Astrocyte (in vitro differentiated cells and primary cell): ENCODE measurements at regions not wholly inside any gene's neighbourhood (a gene's known extent, or its start where the extent isn't known, plus 50 kb on each side); places are given as distances from the start of the nearest gene placed in this dataset.
"Not testable (repeated sequence)": the region's sequence is repeated elsewhere in the genome, so short reads cannot be mapped to it uniquely, and the experiment has no call there.

Experiments used
- DNase-seq: peaks from one replicate; pipeline ENCODE4 v3.0.0-alpha.2; 2010; ENCODE audit warnings: low read depth
- FAIRE-seq: peaks from 2 replicates; lab custom pipeline; 2011; peaks lifted over from hg19 to GRCh38; lab: Jason Lieb, UNC
- H2AFZ ChIP-seq: 2 replicates; pipeline ENCODE4 v1.6.0; 2012; ENCODE audit warnings: low read depth, low read length, inconsistent platforms
- H3K27ac ChIP-seq: 2 replicates; pipeline ENCODE4 v1.5.1; 2011; ENCODE audit warnings: low read depth, low read length, inconsistent platforms
- H3K27me3 ChIP-seq: 2 replicates; pipeline ENCODE4 v1.6.0; 2011; ENCODE audit warnings: low read length, inconsistent platforms; ENCODE audit not compliant: insufficient read depth
- H3K36me3 ChIP-seq: 2 replicates; pipeline ENCODE4 v1.5.1; 2011; ENCODE audit warnings: low read length, inconsistent platforms; ENCODE audit not compliant: insufficient read depth
- H3K4me1 ChIP-seq: 2 replicates; pipeline ENCODE4 v1.5.1; 2011; ENCODE audit warnings: low read length, inconsistent platforms; ENCODE audit not compliant: insufficient read depth
- H3K4me2 ChIP-seq: 2 replicates; pipeline ENCODE4 v1.6.0; 2012; ENCODE audit warnings: low read length, inconsistent platforms
- H3K4me3 ChIP-seq: 2 replicates; pipeline ENCODE4 v1.5.1; 2011; ENCODE audit warnings: low read depth, mild to moderate bottlenecking, low read length, inconsistent platforms; ENCODE audit not compliant: insufficient read depth
- H3K79me2 ChIP-seq: 2 replicates; pipeline ENCODE4 v1.6.0; 2012; ENCODE audit warnings: mild to moderate bottlenecking, low read length, inconsistent platforms; ENCODE audit not compliant: insufficient read depth
- H3K9ac ChIP-seq: 2 replicates; pipeline ENCODE4 v1.6.0; 2012; ENCODE audit warnings: mild to moderate bottlenecking, low read length, inconsistent platforms
- H3K9me3 ChIP-seq: 2 replicates; pipeline ENCODE4 v1.5.1; 2012; ENCODE audit warnings: low read depth, mild to moderate bottlenecking, low read length, inconsistent platforms; ENCODE audit not compliant: insufficient read depth
- H4K20me1 ChIP-seq: 2 replicates; pipeline ENCODE4 v1.6.0; 2012; ENCODE audit warnings: low read length, inconsistent platforms; ENCODE audit not compliant: insufficient read depth
- H3K27ac Mint-ChIP-seq: one replicate; pipeline ENCODE4 v1.8.0; 2021; ENCODE audit warnings: mild to moderate bottlenecking, mixed read lengths; ENCODE audit not compliant: unreplicated experiment
- H3K27me3 Mint-ChIP-seq: one replicate; pipeline ENCODE4 v1.8.0; 2021; ENCODE audit warnings: low read depth, mixed read lengths; ENCODE audit not compliant: unreplicated experiment
- H3K36me3 Mint-ChIP-seq: one replicate; pipeline ENCODE4 v1.8.0; 2021; ENCODE audit warnings: low read depth, mixed read lengths; ENCODE audit not compliant: unreplicated experiment
- H3K4me1 Mint-ChIP-seq: one replicate; pipeline ENCODE4 v1.8.0; 2021; ENCODE audit warnings: low read depth, mixed read lengths; ENCODE audit not compliant: unreplicated experiment
- H3K4me3 Mint-ChIP-seq: one replicate; pipeline ENCODE4 v1.8.0; 2021; ENCODE audit warnings: mild to moderate bottlenecking, moderate library complexity, mixed read lengths; ENCODE audit not compliant: unreplicated experiment
- H3K9me3 Mint-ChIP-seq: one replicate; pipeline ENCODE4 v1.8.0; 2021; ENCODE audit warnings: mild to moderate bottlenecking, mixed read lengths; ENCODE audit not compliant: unreplicated experiment
- CTCF ChIP-seq: IDR thresholded peaks from 2 replicates; pipeline ENCODE4 v1.5.1; 2011; ENCODE audit warnings: low read depth, mild to moderate bottlenecking, inconsistent platforms, low read length, moderate library complexity; ENCODE audit not compliant: insufficient read depth
- EZH2 ChIP-seq: IDR thresholded peaks from 2 replicates; pipeline ENCODE4 v1.6.1; 2012; ENCODE audit warnings: mild to moderate bottlenecking, low read length, inconsistent platforms; ENCODE audit not compliant: insufficient read depth

GRCh38 chr1:218931324-218931723 lies 242.4 kb upstream of the LYPLAL1 start:
- no peaks in the 10 kb centered on the region for H3K9me3 ChIP-seq
- no peaks in the 10 kb centered on the region for H3K4me1 ChIP-seq
- H3K27me3 ChIP-seq, result no peaks in the 10 kb centered on the region
- no peak overlapping the region for H3K9ac ChIP-seq
- Mint-ChIP-seq H3K4me1 (no peaks in the 10 kb centered on the region), H3K4me3 (no peak overlapping the region), H3K9me3 (peaks cover 8% of the 10 kb centered on the region), H3K27ac (no peak overlapping the region), H3K36me3 (no peaks in the 10 kb centered on the region), H3K27me3 (no peaks in the 10 kb centered on the region)
- FAIRE-seq (no peak), DNase-seq (no peak)
- no peak overlapping the region for H2AFZ ChIP-seq
- H3K36me3 ChIP-seq, result no peaks in the 10 kb centered on the region
- H3K27ac ChIP-seq, result no peak overlapping the region
- TF ChIP-seq EZH2 (no peak), CTCF (no peak)
- no peak overlapping the region for H3K4me3 ChIP-seq
- H3K4me2 ChIP-seq, result no peak overlapping the region
- H4K20me1 ChIP-seq, result no peaks in the 10 kb centered on the region
- H3K79me2 ChIP-seq, result no peaks in the 10 kb centered on the region

- H3K4me3 Mint-ChIP-seq, result no peak overlapping the region
- H3K36me3 ChIP-seq, result no peaks in the 10 kb centered on the region
These were observed 240.2 kb upstream of the LYPLAL1 start for GRCh38 chr1:218933513-218933912.

GRCh38 chr1:218935408-218935807 lies 238.3 kb upstream of the LYPLAL1 start:
- not testable (repeated sequence) for FAIRE-seq

More at GRCh38 chr1:218933513-218933912, 240.2 kb upstream of the LYPLAL1 start:
- Histone ChIP-seq H3K4me3 (no peak overlapping the region), H3K4me1 (no peaks in the 10 kb centered on the region), H3K9ac (no peak overlapping the region), H3K4me2 (no peak overlapping the region), H3K27me3 (no peaks in the 10 kb centered on the region), H2AFZ (no peak overlapping the region), H4K20me1 (no peaks in the 10 kb centered on the region), H3K27ac (no peak overlapping the region), H3K79me2 (no peaks in the 10 kb centered on the region), H3K9me3 (no peaks in the 10 kb centered on the region)
- Mint-ChIP-seq H3K4me1 (peaks cover 5% of the 10 kb centered on the region), H3K27me3 (no peaks in the 10 kb centered on the region), H3K9me3 (peaks cover 8% of the 10 kb centered on the region), H3K27ac (no peak overlapping the region), H3K36me3 (no peaks in the 10 kb centered on the region)
- DNase-seq (no peak), FAIRE-seq (no peak)
- no peak for TF ChIP-seq CTCF
- no peak for TF ChIP-seq EZH2

More at GRCh38 chr1:218935408-218935807, 238.3 kb upstream of the LYPLAL1 start:
- not testable (repeated sequence) for DNase-seq, H3K9ac ChIP-seq, H4K20me1 ChIP-seq, H3K4me3 ChIP-seq, H3K4me1 Mint-ChIP-seq, H3K36me3 ChIP-seq, H3K27ac ChIP-seq, H3K36me3 Mint-ChIP-seq, H3K4me1 ChIP-seq, H3K4me2 ChIP-seq, H2AFZ ChIP-seq, H3K27ac Mint-ChIP-seq, H3K4me3 Mint-ChIP-seq, H3K79me2 ChIP-seq, H3K27me3 ChIP-seq, H3K27me3 Mint-ChIP-seq, H3K9me3 ChIP-seq
- peaks cover 16% of the 10 kb centered on the region for H3K9me3 Mint-ChIP-seq
